ENCODE measurements at regions not wholly inside any gene's neighbourhood (a gene's known extent, or its start where the extent isn't known, plus 50 kb on each side); places are given as distances from the start of the nearest gene placed in this dataset.

- TF ChIP-seq CTCF (IDR thresholded peaks at IDR 0.05) (no peak), POLR2A (IDR thresholded peaks at IDR 0.05) (no peak)
Measured at GRCh38 chr7:152512706-152513105, 76.9 kb upstream of the KMT2C start.
